SK-MEL-5 (cell line): ENCODE measurements at regions not wholly inside any gene's neighbourhood (a gene's known extent, or its start where the extent isn't known, plus 50 kb on each side); places are given as distances from the start of the nearest gene placed in this dataset.
"Not testable (repeated sequence)": the region's sequence is repeated elsewhere in the genome, so short reads cannot be mapped to it uniquely, and the experiment has no call there.

Experiments
- DNase-seq: peaks from one replicate; pipeline ENCODE4 v3.0.0-alpha.2; 2016; ENCODE audit warnings: low read depth, low spot score
- in situ Hi-C: cut with HindIII; loops from 2 replicates; pipeline ENCODE4 v1.10.0; 2016; ENCODE audit warnings: low sequenced_read_pairs, high pct_unique_total_duplicates, low pct_unique_long_range_greater_than_20kb

GRCh38 chrX:39484159-39485068 lies 613.3 kb downstream of the BCOR start:
- no peak for DNase-seq
- in situ Hi-C loops = no loop called here

- peak; percentile 22 for DNase-seq
- in situ Hi-C loops = no loop called here
Observed at GRCh38 chrX:39487166-39487968, 610.4 kb downstream of the BCOR start.

GRCh38 chrX:39487969-39488330 lies 609.8 kb downstream of the BCOR start:
- in situ Hi-C loops = no loop called here
- DNase-seq = no peak

- no peak for DNase-seq
- in situ Hi-C loops = no loop called here
Observed at GRCh38 chrX:39491548-39492297, 606.0 kb downstream of the BCOR start.

- in situ Hi-C loops = no loop called here
- DNase-seq = no peak
Observed at GRCh38 chrX:39492497-39493162, 605.1 kb downstream of the BCOR start.

GRCh38 chrX:39493168-39493567 lies 604.6 kb downstream of the BCOR start:
- no peak for DNase-seq
- in situ Hi-C loops = no loop called here

- in situ Hi-C loops = not testable (repeated sequence)
Observed at GRCh38 chrX:39497117-39497516, 600.6 kb downstream of the BCOR start.

GRCh38 chrX:39497702-39498265 lies 600.0 kb downstream of the BCOR start:
- no peak for DNase-seq
- in situ Hi-C loops = no loop called here

More at GRCh38 chrX:39497117-39497516, 600.6 kb downstream of the BCOR start:
- not testable (repeated sequence) for DNase-seq

- in situ Hi-C loops = no loop called here
- DNase-seq = no peak
Observed at GRCh38 chrX:39499996-39500395, 597.8 kb downstream of the BCOR start.

GRCh38 chrX:39501822-39502221 lies 595.9 kb downstream of the BCOR start:
- DNase-seq = no peak
- in situ Hi-C loops = no loop called here

GRCh38 chrX:39502486-39502885 lies 595.3 kb downstream of the BCOR start:
- DNase-seq = no peak
- in situ Hi-C loops = no loop called here

- no peak for DNase-seq
- in situ Hi-C loops = no loop called here
Observed at GRCh38 chrX:39504227-39504626, 593.5 kb downstream of the BCOR start.

- in situ Hi-C loops = no loop called here
- no peak for DNase-seq
Observed at GRCh38 chrX:39504850-39505259, 592.9 kb downstream of the BCOR start.

GRCh38 chrX:39506131-39506530 lies 591.6 kb downstream of the BCOR start:
- in situ Hi-C loops = no loop called here
- DNase-seq = no peak

- no peak for DNase-seq
- in situ Hi-C loops = no loop called here
Observed at GRCh38 chrX:39507034-39507433, 590.7 kb downstream of the BCOR start.

GRCh38 chrX:39507617-39508299 lies 590.0 kb downstream of the BCOR start:
- in situ Hi-C loops = no loop called here

GRCh38 chrX:39508300-39508692 lies 589.5 kb downstream of the BCOR start:
- in situ Hi-C loops = no loop called here
- DNase-seq = no peak

More at GRCh38 chrX:39507617-39508299, 590.0 kb downstream of the BCOR start:
- no peak for DNase-seq
